OCI-M1 (cell line): ENCODE measurements at regions not wholly inside any gene's neighbourhood (a gene's known extent, or its start where the extent isn't known, plus 50 kb on each side); places are given as distances from the start of the nearest gene placed in this dataset.
"Not testable (repeated sequence)": the region's sequence is repeated elsewhere in the genome, so short reads cannot be mapped to it uniquely, and the experiment has no call there.

ENCODE experiments used
- DNase-seq: peaks from one replicate; lab custom pipeline; 2025; lab: John Stamatoyannopoulos, UW

GRCh38 chr6:21334651-21335050 is 258.9 kb upstream of the SOX4 start:
- DNase-seq: no peak

GRCh38 chr6:21335591-21335990 is 258.0 kb upstream of the SOX4 start:
- DNase-seq: no peak

- no peak for DNase-seq
Observed at GRCh38 chr6:21337263-21337662, 256.3 kb upstream of the SOX4 start.

- DNase-seq: no peak
Observed at GRCh38 chr6:21340573-21340972, 253.0 kb upstream of the SOX4 start.

- no peak for DNase-seq
Observed at GRCh38 chr6:21341910-21342309, 251.6 kb upstream of the SOX4 start.

- DNase-seq: no peak
Observed at GRCh38 chr6:21342501-21342900, 251.1 kb upstream of the SOX4 start.

GRCh38 chr6:21345704-21346103 is 247.8 kb upstream of the SOX4 start:
- not testable (repeated sequence) for DNase-seq

- no peak for DNase-seq
Observed at GRCh38 chr6:21348146-21348503, 245.4 kb upstream of the SOX4 start.

- DNase-seq: peak; percentile 13
Observed at GRCh38 chr6:21348504-21349195, 244.9 kb upstream of the SOX4 start.

GRCh38 chr6:21349834-21350233 is 243.7 kb upstream of the SOX4 start:
- no peak for DNase-seq

- DNase-seq: no peak
Observed at GRCh38 chr6:21350926-21351325, 242.6 kb upstream of the SOX4 start.

GRCh38 chr6:21352131-21352530 is 241.4 kb upstream of the SOX4 start:
- DNase-seq: no peak

GRCh38 chr6:21354805-21355238 is 238.7 kb upstream of the SOX4 start:
- no peak for DNase-seq

- DNase-seq: no peak
Observed at GRCh38 chr6:21355638-21356037, 237.9 kb upstream of the SOX4 start.

- DNase-seq: no peak
Observed at GRCh38 chr6:21357262-21357661, 236.3 kb upstream of the SOX4 start.

- DNase-seq: no peak
Observed at GRCh38 chr6:21359926-21360325, 233.6 kb upstream of the SOX4 start.

GRCh38 chr6:21360336-21360735 is 233.2 kb upstream of the SOX4 start:
- DNase-seq: no peak

- no peak for DNase-seq
Observed at GRCh38 chr6:21367148-21367547, 226.4 kb upstream of the SOX4 start.

GRCh38 chr6:21367649-21368154 is 225.8 kb upstream of the SOX4 start:
- no peak for DNase-seq

GRCh38 chr6:21371061-21371460 is 222.5 kb upstream of the SOX4 start:
- no peak for DNase-seq

GRCh38 chr6:21371676-21372171 is 221.8 kb upstream of the SOX4 start:
- DNase-seq: no peak

GRCh38 chr6:21375151-21376116 is 218.1 kb upstream of the SOX4 start:
- DNase-seq: no peak

GRCh38 chr6:21377356-21377755 is 216.2 kb upstream of the SOX4 start:
- DNase-seq: no peak
